ENCODE measurements at regions not wholly inside any gene's neighbourhood (a gene's known extent, or its start where the extent isn't known, plus 50 kb on each side); places are given as distances from the start of the nearest gene placed in this dataset.

DNA sequence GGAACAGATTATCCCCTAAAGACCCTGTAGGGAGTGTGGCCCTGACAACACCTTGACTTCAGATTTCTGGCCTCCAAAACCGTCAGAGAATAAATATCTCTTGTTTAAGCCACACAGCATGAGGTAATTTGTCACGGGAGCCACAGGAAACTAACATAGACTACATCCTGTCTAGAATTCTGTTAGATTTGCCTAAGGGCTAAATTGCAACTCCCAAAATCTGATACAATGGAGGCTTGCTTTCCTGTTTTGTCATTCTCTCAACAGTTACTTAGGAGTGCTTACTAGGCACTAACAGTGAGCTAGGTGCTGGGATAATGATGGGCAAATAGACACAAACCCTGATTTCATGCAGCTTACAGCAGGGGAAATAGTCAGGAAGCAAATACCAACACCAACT, 141.6 kb downstream of the MIS18A start:
- no peaks in the 10 kb centered on the region for H4K20me1 ChIP-seq (ENCODE audit: insufficient read depth, low read depth, low read length)
- no peak overlapping the region for H3K4me2 ChIP-seq (ENCODE audit: low read depth, low read length, poor library complexity, severe bottlenecking)
- H3K4me3 ChIP-seq (ENCODE audit: low read length), result no peak overlapping the region
- no peaks in the 10 kb centered on the region for H3K9me3 ChIP-seq (ENCODE audit: low read length)
- no peaks in the 10 kb centered on the region for H3K79me2 ChIP-seq (ENCODE audit: low read length)
- no peak overlapping the region for H2AFZ ChIP-seq (ENCODE audit: low read length)
- no peak for DNase-seq
- no peak overlapping the region for H3K27ac ChIP-seq (ENCODE audit: low read length)
- H3K4me1 ChIP-seq (ENCODE audit: low read length), result no peaks in the 10 kb centered on the region
- no peak overlapping the region for H3K9ac ChIP-seq (ENCODE audit: low read length)
- no peaks in the 10 kb centered on the region for H3K27me3 ChIP-seq (ENCODE audit: low read length)
- H3K9me2 ChIP-seq (replicated peaks; ENCODE audit: insufficient read depth, low read length), result no peaks in the 10 kb centered on the region
- no peaks in the 10 kb centered on the region for H3K36me3 ChIP-seq (ENCODE audit: insufficient read depth, low read length)

DNA sequence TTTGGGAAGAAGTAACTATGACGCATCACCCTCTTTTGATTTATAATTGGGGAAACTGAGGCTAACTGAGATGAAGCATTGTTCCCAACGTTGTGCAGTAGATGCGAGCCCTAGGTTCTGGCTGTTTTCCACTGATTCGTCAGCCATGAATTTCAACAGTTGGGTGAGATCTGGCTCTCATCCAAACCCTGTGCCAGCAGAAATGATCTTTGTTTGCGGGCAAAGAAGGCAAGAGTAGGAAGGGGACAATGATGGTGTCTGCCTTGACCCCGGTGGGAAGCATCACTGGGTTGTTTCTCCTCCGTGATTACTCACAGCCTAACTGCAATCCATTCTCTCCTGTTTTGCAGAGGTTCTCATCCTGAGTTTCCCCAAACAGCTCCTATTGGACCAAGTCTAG, 142.3 kb downstream of the MIS18A start:
- no peak overlapping the region for H3K27ac ChIP-seq (ENCODE audit: low read length)
- H4K20me1 ChIP-seq (ENCODE audit: insufficient read depth, low read depth, low read length), result no peaks in the 10 kb centered on the region
- H3K4me1 ChIP-seq (ENCODE audit: low read length), result no peaks in the 10 kb centered on the region
- H3K79me2 ChIP-seq (ENCODE audit: low read length), result no peaks in the 10 kb centered on the region
- H2AFZ ChIP-seq (ENCODE audit: low read length), result no peak overlapping the region
- no peaks in the 10 kb centered on the region for H3K27me3 ChIP-seq (ENCODE audit: low read length)
- H3K4me3 ChIP-seq (ENCODE audit: low read length), result no peak overlapping the region
- H3K9me2 ChIP-seq (replicated peaks; ENCODE audit: insufficient read depth, low read length), result no peaks in the 10 kb centered on the region
- H3K36me3 ChIP-seq (ENCODE audit: insufficient read depth, low read length), result no peaks in the 10 kb centered on the region
- no peaks in the 10 kb centered on the region for H3K9me3 ChIP-seq (ENCODE audit: low read length)
- H3K9ac ChIP-seq (ENCODE audit: low read length), result no peak overlapping the region
- DNase-seq, result no peak
- H3K4me2 ChIP-seq (ENCODE audit: low read depth, low read length, poor library complexity, severe bottlenecking), result no peak overlapping the region

DNA sequence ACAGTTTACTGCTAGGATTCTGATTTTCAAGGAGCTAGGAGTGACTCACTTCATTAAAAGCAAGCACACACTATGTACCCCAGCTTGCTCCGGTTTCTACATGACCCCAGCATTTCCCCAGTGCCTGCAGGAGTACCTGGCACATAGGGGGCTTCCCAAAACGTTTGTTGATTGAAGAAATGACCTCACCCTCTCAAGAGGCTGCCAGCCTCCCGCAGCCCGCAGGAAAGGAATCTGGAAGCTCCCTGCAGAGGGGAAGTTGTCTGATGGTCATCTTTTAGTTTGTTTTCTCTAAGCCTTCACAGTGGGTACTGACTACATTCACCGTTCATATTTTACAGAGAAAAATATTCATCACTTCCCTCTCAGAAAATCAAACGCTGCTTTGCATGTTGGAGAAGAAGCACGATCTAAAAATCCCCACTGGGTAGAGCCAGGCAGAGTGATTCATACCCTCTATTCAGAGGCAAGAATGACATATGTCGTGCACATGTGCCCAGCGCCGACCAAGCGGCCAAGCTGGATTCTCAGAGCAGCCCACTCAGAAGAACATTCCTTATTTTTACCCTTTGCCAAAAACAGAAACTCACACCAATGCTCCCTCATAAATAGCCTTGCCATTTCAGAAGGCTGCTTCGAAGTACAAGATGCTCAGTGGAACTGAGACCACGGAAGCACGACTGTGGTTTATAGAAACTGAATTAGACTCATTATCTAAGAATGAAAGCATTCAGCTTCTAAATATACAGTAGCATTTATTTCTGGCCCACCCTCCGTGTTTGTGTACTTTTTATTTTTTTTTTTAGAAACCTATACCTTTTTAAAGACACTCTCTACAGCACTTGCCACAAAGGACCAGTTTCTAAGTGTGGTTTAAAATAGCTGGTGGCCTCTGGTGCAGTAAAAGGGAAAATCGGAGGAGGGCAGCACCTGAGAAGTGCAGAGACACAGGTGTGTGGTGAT, 143.2 kb downstream of the MIS18A start:
- Histone ChIP-seq H3K4me2 (ENCODE audit: low read depth, low read length, poor library complexity, severe bottlenecking) (no peak overlapping the region), H3K79me2 (ENCODE audit: low read length) (no peaks in the 10 kb centered on the region), H3K27me3 (ENCODE audit: low read length) (no peaks in the 10 kb centered on the region), H3K9me3 (ENCODE audit: low read length) (no peaks in the 10 kb centered on the region), H3K4me1 (ENCODE audit: low read length) (no peaks in the 10 kb centered on the region), H3K36me3 (ENCODE audit: insufficient read depth, low read length) (no peaks in the 10 kb centered on the region), H3K4me3 (ENCODE audit: low read length) (no peak overlapping the region), H3K27ac (ENCODE audit: low read length) (no peak overlapping the region), H3K9ac (ENCODE audit: low read length) (no peak overlapping the region), H4K20me1 (ENCODE audit: insufficient read depth, low read depth, low read length) (no peaks in the 10 kb centered on the region), H3K9me2 (replicated peaks; ENCODE audit: insufficient read depth, low read length) (no peaks in the 10 kb centered on the region), H2AFZ (ENCODE audit: low read length) (no peak overlapping the region)
- DNase-seq, result no peak

DNA sequence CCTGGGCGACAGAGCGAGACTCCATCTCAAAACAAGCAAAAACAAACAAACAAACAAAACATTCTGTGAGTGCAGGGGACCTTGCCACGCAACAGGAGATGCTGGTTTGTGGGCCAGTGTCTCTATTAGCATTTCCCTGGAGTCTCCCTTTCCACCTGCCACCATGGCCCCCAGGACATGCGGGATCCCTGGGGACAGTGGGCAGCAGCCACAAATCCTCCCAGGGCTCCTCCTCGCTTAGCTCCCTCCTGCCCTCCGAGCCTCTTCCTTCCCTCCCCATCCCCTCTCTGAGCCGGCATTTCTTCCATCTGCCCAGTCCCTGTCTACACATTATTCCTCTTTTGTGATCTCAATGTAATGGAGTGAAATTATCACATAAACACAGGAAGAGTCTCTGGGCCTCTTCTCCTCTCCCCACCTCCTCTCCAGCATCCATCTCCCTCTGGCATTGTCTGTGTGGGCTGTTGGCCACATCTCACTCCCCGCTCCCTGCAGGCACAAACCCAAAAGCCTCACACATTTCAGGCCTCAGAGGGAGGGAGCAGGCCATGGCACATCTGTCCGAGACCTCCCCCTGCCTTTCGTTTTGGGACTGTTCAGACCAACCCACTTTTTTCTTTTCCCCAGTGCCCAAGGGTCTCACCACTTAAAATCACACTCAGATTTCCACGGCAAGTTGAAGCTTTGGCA, 144.3 kb downstream of the MIS18A start:
- Histone ChIP-seq H3K9me3 (ENCODE audit: low read length) (no peaks in the 10 kb centered on the region), H3K4me1 (ENCODE audit: low read length) (no peaks in the 10 kb centered on the region), H4K20me1 (ENCODE audit: insufficient read depth, low read depth, low read length) (no peaks in the 10 kb centered on the region), H3K9me2 (replicated peaks; ENCODE audit: insufficient read depth, low read length) (no peaks in the 10 kb centered on the region), H3K27me3 (ENCODE audit: low read length) (no peaks in the 10 kb centered on the region), H3K27ac (ENCODE audit: low read length) (no peak overlapping the region), H3K4me3 (ENCODE audit: low read length) (no peak overlapping the region), H3K79me2 (ENCODE audit: low read length) (no peaks in the 10 kb centered on the region), H3K4me2 (ENCODE audit: low read depth, low read length, poor library complexity, severe bottlenecking) (no peak overlapping the region), H3K36me3 (ENCODE audit: insufficient read depth, low read length) (no peaks in the 10 kb centered on the region), H3K9ac (ENCODE audit: low read length) (no peak overlapping the region), H2AFZ (ENCODE audit: low read length) (no peak overlapping the region)
- DNase-seq, result no peak

DNA sequence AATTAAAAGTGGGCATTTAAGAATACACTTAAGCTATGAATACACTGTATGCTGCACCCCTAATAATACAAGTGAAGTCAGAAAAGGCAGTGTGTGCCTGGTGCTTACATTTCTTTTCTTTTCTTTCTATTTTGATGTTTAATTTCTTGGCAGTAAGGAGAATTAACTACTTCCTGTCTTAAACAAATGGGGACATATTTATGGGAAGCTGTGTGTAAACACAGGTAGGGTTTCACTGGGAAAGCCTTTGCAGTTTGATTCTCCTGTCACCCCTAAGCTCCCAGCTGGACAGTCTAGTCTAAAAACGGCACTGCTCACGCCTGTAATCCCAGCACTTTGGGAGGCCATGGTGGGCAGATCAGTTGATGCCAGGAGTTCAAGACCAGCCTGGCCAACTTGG, 146.0 kb downstream of the MIS18A start:
- H2AFZ ChIP-seq (ENCODE audit: low read length), result no peak overlapping the region
- H3K4me3 ChIP-seq (ENCODE audit: low read length), result no peak overlapping the region
- no peak for DNase-seq
- H3K9me3 ChIP-seq (ENCODE audit: low read length), result no peaks in the 10 kb centered on the region
- no peak overlapping the region for H3K27ac ChIP-seq (ENCODE audit: low read length)
- no peak overlapping the region for H3K9ac ChIP-seq (ENCODE audit: low read length)
- no peaks in the 10 kb centered on the region for H3K27me3 ChIP-seq (ENCODE audit: low read length)
- H3K36me3 ChIP-seq (ENCODE audit: insufficient read depth, low read length), result no peaks in the 10 kb centered on the region
- H3K4me1 ChIP-seq (ENCODE audit: low read length), result no peaks in the 10 kb centered on the region
- no peaks in the 10 kb centered on the region for H3K79me2 ChIP-seq (ENCODE audit: low read length)
- no peaks in the 10 kb centered on the region for H3K9me2 ChIP-seq (replicated peaks; ENCODE audit: insufficient read depth, low read length)
- H3K4me2 ChIP-seq (ENCODE audit: low read depth, low read length, poor library complexity, severe bottlenecking), result no peak overlapping the region
- H4K20me1 ChIP-seq (ENCODE audit: insufficient read depth, low read depth, low read length), result no peaks in the 10 kb centered on the region

DNA sequence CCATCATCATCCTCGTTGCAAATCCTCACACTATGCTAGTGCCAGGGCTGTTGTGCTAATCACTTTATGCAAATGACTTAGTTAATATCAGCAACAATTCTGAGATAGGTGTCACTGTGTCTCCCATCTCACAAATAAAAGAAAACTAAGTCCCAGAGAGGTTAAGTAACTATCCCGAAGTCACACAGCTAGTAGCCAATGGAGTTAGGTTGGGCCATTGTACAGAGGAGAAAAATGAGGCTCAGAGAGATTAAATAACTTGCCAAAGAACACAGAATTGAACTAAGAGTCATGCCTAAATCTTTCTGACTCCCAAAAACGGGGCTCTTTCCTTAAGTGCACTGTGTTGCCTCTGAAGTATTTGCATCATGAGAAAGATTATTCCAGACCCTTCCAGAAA, 146.4 kb downstream of the MIS18A start:
- Histone ChIP-seq H2AFZ (ENCODE audit: low read length) (no peak overlapping the region), H3K4me2 (ENCODE audit: low read depth, low read length, poor library complexity, severe bottlenecking) (no peak overlapping the region), H3K36me3 (ENCODE audit: insufficient read depth, low read length) (no peaks in the 10 kb centered on the region), H3K9ac (ENCODE audit: low read length) (no peak overlapping the region), H3K27ac (ENCODE audit: low read length) (no peak overlapping the region), H3K9me3 (ENCODE audit: low read length) (no peaks in the 10 kb centered on the region), H3K4me3 (ENCODE audit: low read length) (no peak overlapping the region), H3K79me2 (ENCODE audit: low read length) (no peaks in the 10 kb centered on the region), H3K4me1 (ENCODE audit: low read length) (no peaks in the 10 kb centered on the region), H3K27me3 (ENCODE audit: low read length) (no peaks in the 10 kb centered on the region), H3K9me2 (replicated peaks; ENCODE audit: insufficient read depth, low read length) (no peaks in the 10 kb centered on the region), H4K20me1 (ENCODE audit: insufficient read depth, low read depth, low read length) (no peaks in the 10 kb centered on the region)
- DNase-seq, result no peak

DNA sequence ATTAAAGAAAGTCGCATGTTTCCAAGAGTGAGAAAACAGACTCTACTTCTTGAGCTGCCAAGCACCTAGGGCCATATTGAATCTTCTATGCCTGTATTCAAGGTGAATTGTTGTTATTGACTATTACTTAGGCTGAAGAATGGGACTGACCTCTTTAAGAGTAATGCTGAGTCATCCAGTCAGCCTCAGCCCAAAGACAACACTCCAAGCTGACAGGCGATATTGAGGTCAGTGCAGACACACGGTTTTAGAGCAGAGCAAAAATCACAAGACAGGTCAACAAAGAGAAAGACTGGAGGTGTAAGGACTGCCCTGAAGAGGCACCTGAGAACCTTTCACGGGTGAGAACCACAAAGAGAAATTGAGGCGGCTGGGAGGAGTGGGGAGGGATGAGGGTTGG, 146.9 kb downstream of the MIS18A start:
- Histone ChIP-seq H3K9me2 (replicated peaks; ENCODE audit: insufficient read depth, low read length) (no peaks in the 10 kb centered on the region), H3K4me2 (ENCODE audit: low read depth, low read length, poor library complexity, severe bottlenecking) (no peak overlapping the region), H3K4me3 (ENCODE audit: low read length) (no peak overlapping the region), H2AFZ (ENCODE audit: low read length) (no peak overlapping the region), H4K20me1 (ENCODE audit: insufficient read depth, low read depth, low read length) (no peaks in the 10 kb centered on the region), H3K9me3 (ENCODE audit: low read length) (no peaks in the 10 kb centered on the region), H3K9ac (ENCODE audit: low read length) (no peak overlapping the region), H3K36me3 (ENCODE audit: insufficient read depth, low read length) (no peaks in the 10 kb centered on the region), H3K4me1 (ENCODE audit: low read length) (no peaks in the 10 kb centered on the region), H3K79me2 (ENCODE audit: low read length) (no peaks in the 10 kb centered on the region), H3K27ac (ENCODE audit: low read length) (no peak overlapping the region), H3K27me3 (ENCODE audit: low read length) (no peaks in the 10 kb centered on the region)
- DNase-seq, result no peak

DNA sequence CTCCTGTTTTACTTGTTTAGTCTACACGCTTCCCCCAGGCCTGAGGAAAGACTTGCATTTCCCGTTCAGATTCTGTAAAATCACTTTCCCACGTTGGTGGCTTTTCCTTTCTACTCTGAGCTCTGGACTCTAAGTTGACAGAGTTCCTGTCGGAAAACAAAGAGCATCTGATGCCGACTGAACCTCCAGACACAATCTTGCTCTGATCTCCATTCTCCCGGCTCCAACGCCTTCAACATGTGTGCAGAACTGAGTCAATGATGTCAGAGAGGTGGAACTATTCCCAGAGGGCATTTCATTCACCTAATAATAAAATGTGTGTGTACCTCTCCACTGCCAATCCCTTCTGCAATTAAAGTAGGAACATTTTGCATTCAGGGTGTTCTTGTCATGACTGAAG, 147.7 kb downstream of the MIS18A start:
- H3K4me1 ChIP-seq (ENCODE audit: low read length), result no peaks in the 10 kb centered on the region
- H2AFZ ChIP-seq (ENCODE audit: low read length), result no peak overlapping the region
- no peaks in the 10 kb centered on the region for H3K9me3 ChIP-seq (ENCODE audit: low read length)
- no peaks in the 10 kb centered on the region for H3K36me3 ChIP-seq (ENCODE audit: insufficient read depth, low read length)
- H3K79me2 ChIP-seq (ENCODE audit: low read length), result no peaks in the 10 kb centered on the region
- H3K9ac ChIP-seq (ENCODE audit: low read length), result no peak overlapping the region
- H3K4me2 ChIP-seq (ENCODE audit: low read depth, low read length, poor library complexity, severe bottlenecking), result no peak overlapping the region
- no peak overlapping the region for H3K27ac ChIP-seq (ENCODE audit: low read length)
- no peaks in the 10 kb centered on the region for H4K20me1 ChIP-seq (ENCODE audit: insufficient read depth, low read depth, low read length)
- no peaks in the 10 kb centered on the region for H3K9me2 ChIP-seq (replicated peaks; ENCODE audit: insufficient read depth, low read length)
- DNase-seq, result no peak
- H3K27me3 ChIP-seq (ENCODE audit: low read length), result no peaks in the 10 kb centered on the region
- H3K4me3 ChIP-seq (ENCODE audit: low read length), result no peak overlapping the region
